HEK293T (cell line): ENCODE measurements at regions not wholly inside any gene's neighbourhood (a gene's known extent, or its start where the extent isn't known, plus 50 kb on each side); places are given as distances from the start of the nearest gene placed in this dataset.

ENCODE experiments used
- ARNT ChIP-seq: fragments of 450-650 bp; IDR thresholded peaks from 2 replicates; pipeline ENCODE4 v1.6.1; 2017; ENCODE audit warnings: mild to moderate bottlenecking
- FOXA1 ChIP-seq: fragments of 450-650 bp; IDR thresholded peaks from 2 replicates; pipeline ENCODE4 v1.6.1; 2016; ENCODE audit warnings: mild to moderate bottlenecking
- FOXK2 ChIP-seq: fragments of 450-650 bp; IDR thresholded peaks from 2 replicates; pipeline ENCODE4 v1.6.1; 2016; ENCODE audit warnings: mild to moderate bottlenecking
- FOXM1 ChIP-seq: fragments of 450-650 bp; IDR thresholded peaks from 2 replicates; pipeline ENCODE4 v1.6.1; 2017; ENCODE audit warnings: mild to moderate bottlenecking, borderline replicate concordance
- PKNOX1 ChIP-seq: fragments of 450-650 bp; IDR thresholded peaks from 2 replicates; pipeline ENCODE4 v1.6.1; 2016
- TARDBP ChIP-seq: fragments of 450-650 bp; IDR thresholded peaks from 2 replicates; pipeline ENCODE4 v1.6.1; 2016
- ZNF384 ChIP-seq: fragments of 450-650 bp; IDR thresholded peaks from 2 replicates; pipeline ENCODE4 v1.6.1; 2016

- TF ChIP-seq TARDBP (no peak), FOXK2 (no peak), PKNOX1 (no peak), FOXA1 (no peak), ZNF384 (no peak), FOXM1 (no peak), ARNT (no peak)
Observed at GRCh38 chr12:30092983-30093617, 309.4 kb upstream of the TMTC1 start.
